Keratinocyte (primary cell): ENCODE measurements at regions not wholly inside any gene's neighbourhood (a gene's known extent, or its start where the extent isn't known, plus 50 kb on each side); places are given as distances from the start of the nearest gene placed in this dataset.

Source experiments
- DNase-seq: peaks from one replicate; pipeline ENCODE4 v3.0.0-alpha.2; 2011; ENCODE audit warnings: low read depth, missing footprints, low spot score
- FAIRE-seq: peaks from 2 replicates; lab custom pipeline; 2011; peaks lifted over from hg19 to GRCh38; lab: Jason Lieb, UNC
- H2AFZ ChIP-seq: 2 replicates; pipeline ENCODE4 v1.6.0; 2012; ENCODE audit warnings: low read length, control low read depth, inconsistent platforms; ENCODE audit not compliant: control insufficient read depth
- H3K27ac ChIP-seq: 2 replicates; pipeline ENCODE4 v1.5.1; 2011; ENCODE audit warnings: low read length; ENCODE audit not compliant: control insufficient read depth, insufficient read depth
- H3K27me3 ChIP-seq: 3 replicates; pipeline ENCODE4 v1.6.0; 2011; ENCODE audit warnings: low read length; ENCODE audit not compliant: control insufficient read depth, insufficient read depth; ENCODE audit errors: extremely low read depth
- H3K36me3 ChIP-seq, 2 experiments: 2 replicates in 1 of 2; 3 replicates in 1 of 2; pipeline ENCODE4 v1.5.1; 2011; ENCODE audit warnings: low read length in 2 of 2, mild to moderate bottlenecking in 1 of 2; ENCODE audit not compliant: control insufficient read depth in 2 of 2, insufficient read depth in 2 of 2; ENCODE audit errors: extremely low read depth in 1 of 2
- H3K4me1 ChIP-seq: 3 replicates; pipeline ENCODE4 v1.5.1; 2011; ENCODE audit warnings: low read length; ENCODE audit not compliant: control insufficient read depth, insufficient read depth; ENCODE audit errors: extremely low read depth
- H3K4me2 ChIP-seq: 3 replicates; pipeline ENCODE4 v1.6.0; 2011; ENCODE audit warnings: low read depth, low read length; ENCODE audit not compliant: control insufficient read depth, insufficient read depth; ENCODE audit errors: extremely low read depth
- H3K4me3 ChIP-seq, 3 experiments: fragments of 200-600 bp in 1 of 3; sonication (generic) in 1 of 3; 2 replicates in 2 of 3; 3 replicates in 1 of 3; pipeline ENCODE4 v1.5.1; 2011 to 2016; ENCODE audit warnings: low read length in 3 of 3, mild to moderate bottlenecking in 3 of 3, control low read depth in 2 of 3, inconsistent platforms in 1 of 3, low read depth in 1 of 3, mixed read lengths in 1 of 3, mixed run types in 1 of 3, moderate library complexity in 1 of 3; ENCODE audit not compliant: control insufficient read depth in 2 of 3, insufficient read depth in 2 of 3; ENCODE audit errors: extremely low read depth in 1 of 3
- H3K79me2 ChIP-seq: 2 replicates; pipeline ENCODE4 v1.6.0; 2012; ENCODE audit warnings: low read length; ENCODE audit not compliant: control insufficient read depth, insufficient read depth
- H3K9ac ChIP-seq: 3 replicates; pipeline ENCODE4 v1.6.0; 2011; ENCODE audit warnings: low read length; ENCODE audit not compliant: control insufficient read depth, insufficient read depth; ENCODE audit errors: extremely low read depth
- H3K9me1 ChIP-seq: 3 replicates; pipeline ENCODE4 v1.6.0; 2011; ENCODE audit warnings: low read length; ENCODE audit not compliant: control insufficient read depth, insufficient read depth; ENCODE audit errors: extremely low read depth
- H3K9me3 ChIP-seq: 2 replicates; pipeline ENCODE4 v1.5.1; 2012; ENCODE audit warnings: low read depth, low read length; ENCODE audit not compliant: control insufficient read depth
- H4K20me1 ChIP-seq: 3 replicates; pipeline ENCODE4 v1.6.0; 2011; ENCODE audit warnings: low read length; ENCODE audit not compliant: control insufficient read depth, insufficient read depth; ENCODE audit errors: extremely low read depth
- CTCF ChIP-seq, 3 experiments: IDR thresholded peaks in 1 of 3; conservative IDR thresholded peaks in 1 of 3; optimal IDR thresholded peaks in 1 of 3; 2 replicates in 2 of 3; 3 replicates in 1 of 3; pipeline versions ENCODE3 to v1.5.1; 2011; ENCODE audit warnings: low read length in 3 of 3, mild to moderate bottlenecking in 3 of 3, moderate library complexity in 2 of 3, control low read depth in 1 of 3, inconsistent platforms in 1 of 3; ENCODE audit not compliant: insufficient read depth in 2 of 3; ENCODE audit errors: extremely low read depth in 1 of 3
- EZH2 ChIP-seq: IDR thresholded peaks from one replicate; pipeline ENCODE4 v1.6.1; 2012; ENCODE audit warnings: inconsistent platforms, mild to moderate bottlenecking, low read length, moderate library complexity
- dilution Hi-C: fragments of 300-500 bp; cut with MboI; formaldehyde crosslinking; loops from one replicate; pipeline ENCODE4 v1.7.0; 2020; ENCODE audit warnings: low sequenced_read_pairs; ENCODE audit not compliant: extremely low pct_ligation_motif_present

GRCh38 chr16:60478810-60479209 lies 1557.4 kb downstream of the CDH8 start:
- no peak for TF ChIP-seq CTCF (optimal IDR thresholded peaks at IDR 0.05 in 1 of 3, IDR thresholded peaks at IDR 0.05 in 1 of 3, conservative IDR thresholded peaks at IDR 0.05 in 1 of 3; ENCODE audit: extremely low read depth in 1 of 3, insufficient read depth in 2 of 3, low read length in 3 of 3)
- TF ChIP-seq EZH2 = no peak
- Histone ChIP-seq H3K79me2 (no peaks in the 10 kb centered on the region), H3K27me3 (no peaks in the 10 kb centered on the region), H4K20me1 (no peaks in the 10 kb centered on the region), H3K4me3 (no peak overlapping the region), H3K36me3 (no peaks in the 10 kb centered on the region), H3K9me3 (no peaks in the 10 kb centered on the region), H3K27ac (no peak overlapping the region), H2AFZ (no peak overlapping the region), H3K4me1 (no peaks in the 10 kb centered on the region), H3K4me2 (no peak overlapping the region), H3K9me1 (no peaks in the 10 kb centered on the region), H3K9ac (no peak overlapping the region)
- dilution Hi-C loops = no loop called here
- DNase-seq (no peak), FAIRE-seq (no peak)

- no peaks in the 10 kb centered on the region for H4K20me1 ChIP-seq
- FAIRE-seq (no peak), DNase-seq (no peak)
- H3K27ac ChIP-seq = no peak overlapping the region
- H3K4me2 ChIP-seq = no peak overlapping the region
- no peaks in the 10 kb centered on the region for H3K4me1 ChIP-seq
- H2AFZ ChIP-seq = no peak overlapping the region
- H3K27me3 ChIP-seq = no peaks in the 10 kb centered on the region
- H3K9me3 ChIP-seq = no peaks in the 10 kb centered on the region
- no peaks in the 10 kb centered on the region for H3K36me3 ChIP-seq
- TF ChIP-seq EZH2 (no peak), CTCF (optimal IDR thresholded peaks at IDR 0.05 in 1 of 3, IDR thresholded peaks at IDR 0.05 in 1 of 3, conservative IDR thresholded peaks at IDR 0.05 in 1 of 3; ENCODE audit: extremely low read depth in 1 of 3, insufficient read depth in 2 of 3, low read length in 3 of 3) (no peak)
- dilution Hi-C loops = no loop called here
- H3K9me1 ChIP-seq = no peaks in the 10 kb centered on the region
- H3K9ac ChIP-seq = no peak overlapping the region
- no peaks in the 10 kb centered on the region for H3K79me2 ChIP-seq
- no peak overlapping the region for H3K4me3 ChIP-seq
Observed at GRCh38 chr16:60463986-60464385, 1572.3 kb downstream of the CDH8 start.
